ENCODE measurements at regions not wholly inside any gene's neighbourhood (a gene's known extent, or its start where the extent isn't known, plus 50 kb on each side); places are given as distances from the start of the nearest gene placed in this dataset.

DNA sequence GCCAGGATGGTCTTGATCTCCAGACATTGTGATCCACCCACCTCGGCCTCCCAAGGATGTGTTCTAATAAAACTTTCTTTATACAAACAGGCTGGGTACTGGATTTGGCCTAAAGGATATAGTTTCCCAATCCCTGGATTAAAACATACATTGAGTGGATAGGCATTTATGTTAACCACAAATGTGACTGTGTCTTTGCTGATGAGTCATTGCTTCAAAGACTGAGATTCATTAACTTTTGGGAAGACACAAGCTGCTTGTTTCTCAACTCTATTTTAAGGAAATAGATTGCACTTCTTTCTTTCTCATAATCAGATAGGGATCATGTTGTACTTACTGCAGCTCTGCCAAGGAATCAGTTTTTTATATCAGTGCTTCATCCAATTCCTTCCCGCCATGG, 131.3 kb upstream of the AGA start:
- no peak for DNase-seq (ENCODE audit: low spot score)

DNA sequence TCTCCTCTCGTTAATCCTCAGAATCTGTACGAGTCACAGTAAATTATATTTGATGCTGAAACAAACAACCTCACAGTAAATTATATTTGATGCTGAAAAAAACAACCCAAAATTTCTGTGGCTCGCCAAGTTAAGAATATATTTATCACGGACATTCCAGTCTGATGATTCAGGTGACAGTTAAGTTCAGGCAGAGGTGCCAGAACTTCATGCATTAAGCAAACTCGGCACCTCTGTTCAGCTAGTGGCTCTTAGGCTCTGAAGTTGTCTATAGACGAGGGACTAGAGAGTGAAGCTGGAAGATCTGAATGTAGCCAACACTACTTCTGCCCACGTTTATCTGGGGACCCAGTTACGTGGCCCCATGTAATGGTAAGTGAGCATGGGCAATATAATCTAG, 132.2 kb upstream of the AGA start:
- no peak for DNase-seq (ENCODE audit: low spot score)

DNA sequence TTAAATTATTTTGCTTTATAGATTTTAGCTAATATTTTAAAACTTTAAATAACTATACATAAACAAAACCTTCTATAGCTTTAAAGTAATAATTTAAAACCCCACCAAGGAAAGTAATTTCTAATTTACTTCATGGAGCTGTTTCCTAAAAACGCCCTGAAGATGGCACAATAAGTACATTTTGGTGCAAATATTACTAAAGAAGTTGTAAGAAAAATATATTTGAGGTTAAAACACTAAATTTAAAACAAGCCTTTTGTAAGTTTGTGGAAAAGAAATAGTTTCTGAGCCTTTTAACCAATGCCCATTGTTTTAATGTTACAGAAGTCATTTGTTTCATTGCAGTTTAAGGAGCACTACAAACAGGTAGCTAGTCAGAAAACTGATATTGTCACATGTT, 137.4 kb upstream of the AGA start:
- DNase-seq (ENCODE audit: low spot score) = peak; percentile 5

DNA sequence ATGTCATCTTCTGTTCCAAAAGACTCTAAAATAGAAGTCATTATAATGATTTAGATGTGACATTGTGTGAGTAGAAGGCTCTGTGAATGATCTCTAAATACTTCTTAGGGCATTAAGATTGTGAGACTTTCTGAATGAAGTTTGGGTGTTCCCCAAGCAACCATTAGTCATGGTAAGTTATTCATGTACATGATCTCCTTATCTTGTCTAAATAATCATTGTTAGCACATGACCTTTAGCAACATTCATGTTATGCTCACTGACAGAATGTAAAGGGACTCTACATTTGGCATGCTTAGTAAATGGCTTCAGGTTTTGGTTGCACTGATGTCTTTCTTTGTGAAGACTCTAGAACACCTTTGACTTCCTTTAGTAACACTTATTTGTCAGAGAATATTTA, 140.8 kb upstream of the AGA start:
- no peak for DNase-seq (ENCODE audit: low spot score)

DNA sequence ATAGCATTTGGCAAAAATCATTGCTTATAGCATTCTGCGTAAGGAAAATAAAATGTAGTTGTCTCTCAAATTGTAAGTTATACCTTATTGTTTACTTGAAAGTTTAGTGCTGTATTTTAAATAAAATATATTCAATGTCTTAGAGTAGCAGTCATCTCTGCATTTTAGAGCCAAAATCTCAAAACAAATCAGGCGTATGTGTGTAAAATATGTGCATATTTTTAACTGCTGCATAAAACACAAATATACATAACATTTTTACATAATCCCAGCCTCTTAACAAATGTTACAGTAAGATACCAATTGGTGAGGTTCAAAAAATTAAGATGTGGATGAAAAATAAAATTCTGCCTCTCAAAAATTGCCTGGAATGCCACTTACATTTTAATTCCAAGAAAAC, 145.8 kb upstream of the AGA start:
- no peak for DNase-seq (ENCODE audit: low spot score)

DNA sequence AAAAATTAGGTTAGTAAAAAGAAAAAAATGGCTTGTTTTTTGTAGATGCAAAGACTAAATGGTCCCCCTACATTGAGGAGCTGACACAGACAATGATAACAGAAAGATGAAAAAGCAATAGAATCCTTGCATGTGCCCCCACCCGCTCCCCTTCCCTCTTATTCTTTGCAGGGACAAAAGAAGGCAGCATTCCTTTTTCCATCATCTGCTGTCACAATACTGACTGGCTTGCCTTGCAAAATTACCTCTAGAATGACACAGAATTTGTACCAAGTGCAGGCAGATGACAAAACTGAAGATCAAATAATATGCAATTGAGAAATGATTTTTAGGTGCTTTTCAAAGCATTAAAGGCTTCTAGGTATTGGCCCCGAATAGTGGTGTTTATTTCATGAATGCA, 153.1 kb upstream of the AGA start:
- no peak for DNase-seq (ENCODE audit: low spot score)

DNA sequence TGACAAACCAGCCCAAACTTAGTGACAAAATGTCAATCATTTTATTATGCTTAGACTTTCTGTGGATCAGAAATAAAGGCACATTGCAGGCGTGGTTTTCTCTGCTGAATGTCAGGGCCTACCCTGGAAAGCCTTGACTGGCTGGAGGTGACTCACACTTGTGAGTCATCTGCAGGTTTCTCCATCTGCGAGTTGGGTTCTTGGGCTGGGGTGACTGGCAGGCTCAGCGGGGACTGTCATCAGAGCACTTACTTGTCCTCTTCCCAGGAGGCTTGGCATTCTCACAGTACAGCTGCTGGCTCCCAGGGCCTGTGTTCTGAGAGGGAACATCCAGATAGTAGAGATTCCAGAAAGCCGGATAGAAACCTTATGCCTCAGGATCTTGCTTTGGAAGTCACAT, 153.8 kb upstream of the AGA start:
- peak; percentile 14 for DNase-seq (ENCODE audit: low spot score)

DNA sequence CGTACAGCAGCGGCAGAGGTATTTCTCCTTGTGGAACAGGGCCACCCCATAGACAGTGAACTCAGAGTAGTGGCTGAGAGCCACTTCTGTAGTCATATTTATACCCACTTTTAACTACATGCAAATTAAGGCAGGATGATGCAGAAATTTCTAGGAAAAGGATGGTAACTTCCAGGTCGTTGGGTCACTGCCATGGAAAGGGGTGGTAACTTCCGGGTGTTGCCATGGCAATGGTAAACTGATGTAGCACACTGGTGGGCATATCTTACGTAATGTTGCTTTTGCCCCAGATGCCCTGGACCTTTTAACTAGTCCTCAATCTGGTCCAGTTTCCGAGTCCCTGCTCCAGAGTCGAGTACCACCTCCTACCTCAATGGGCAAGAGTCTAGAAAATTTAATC, 154.8 kb upstream of the AGA start:
- DNase-seq (ENCODE audit: low spot score) = no peak

DNA sequence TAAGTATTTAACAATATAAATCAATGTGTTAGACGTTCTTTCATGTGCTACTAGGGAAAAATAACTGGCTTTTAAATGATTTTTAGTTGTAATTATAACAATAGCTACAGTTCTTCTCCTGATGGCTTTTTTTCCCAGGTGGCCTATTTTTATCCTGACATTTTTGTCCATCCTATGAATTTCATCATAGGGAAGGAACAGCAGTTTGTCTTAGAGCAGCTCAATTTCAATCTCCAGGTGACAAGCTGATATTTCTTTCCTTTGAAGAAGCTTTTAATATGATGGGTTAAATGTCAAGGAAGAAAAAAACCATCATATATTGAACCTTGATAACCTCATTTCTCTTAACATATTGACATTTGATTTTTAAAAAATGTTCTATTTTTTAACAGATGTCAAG, 163.0 kb upstream of the AGA start:
- no peak for DNase-seq (ENCODE audit: low spot score)

DNA sequence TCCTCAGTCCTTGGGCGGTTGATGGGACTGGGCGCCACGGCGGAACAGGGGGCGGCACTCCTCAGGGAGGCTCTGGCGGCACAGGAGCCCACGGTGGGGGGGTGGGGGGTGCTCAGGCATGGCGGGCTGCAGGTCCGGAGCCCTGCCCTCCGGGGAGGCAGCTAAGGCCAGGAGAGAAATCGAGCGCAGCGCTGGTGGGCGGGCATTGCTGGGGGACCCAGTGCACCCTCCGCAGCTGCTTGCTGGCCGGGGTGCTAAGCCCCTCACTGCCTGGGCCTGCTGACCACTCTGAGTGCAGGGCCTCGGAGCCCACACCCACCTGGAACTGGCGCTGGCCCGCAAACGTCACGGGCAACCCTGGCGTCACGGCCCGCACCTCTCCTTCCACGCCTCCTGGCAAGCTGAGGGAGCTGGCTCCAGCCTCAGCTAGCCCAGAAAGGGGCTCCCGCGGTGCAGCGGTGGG, 164.9 kb upstream of the AGA start:
- no peak for DNase-seq (ENCODE audit: low spot score)

DNA sequence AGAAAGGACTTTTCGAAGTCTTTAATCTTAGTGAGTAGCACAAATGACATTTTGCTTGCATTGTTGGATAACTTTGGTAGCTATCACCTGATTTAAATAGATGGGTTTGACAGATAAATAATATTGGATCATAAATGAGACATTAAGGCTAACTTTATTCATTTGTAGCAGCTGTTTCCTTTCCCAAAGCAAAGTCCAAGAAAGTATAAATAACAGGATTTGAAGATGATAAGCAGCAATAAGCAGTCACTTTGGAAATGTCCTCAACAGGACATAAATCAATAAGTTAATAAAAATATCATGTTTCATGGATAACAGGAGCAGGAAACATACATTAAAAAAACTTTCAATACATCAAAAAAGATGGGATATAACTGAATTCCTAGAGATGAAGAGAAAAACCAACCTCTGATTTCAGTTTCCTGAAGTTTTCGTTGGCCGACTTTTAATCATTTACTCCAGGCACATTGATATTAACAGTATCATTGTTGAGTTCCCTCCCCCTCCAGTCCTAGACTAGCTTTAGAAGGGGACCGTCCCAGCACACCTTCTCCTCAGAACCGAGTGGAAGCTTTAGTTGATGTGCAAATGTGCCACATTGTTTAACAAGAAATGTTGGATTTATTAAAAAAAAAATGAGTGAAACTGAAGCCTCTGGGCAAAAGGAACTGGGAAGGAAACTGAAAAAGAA, 169.9 kb upstream of the AGA start:
- DNase-seq (ENCODE audit: low spot score) = no peak

DNA sequence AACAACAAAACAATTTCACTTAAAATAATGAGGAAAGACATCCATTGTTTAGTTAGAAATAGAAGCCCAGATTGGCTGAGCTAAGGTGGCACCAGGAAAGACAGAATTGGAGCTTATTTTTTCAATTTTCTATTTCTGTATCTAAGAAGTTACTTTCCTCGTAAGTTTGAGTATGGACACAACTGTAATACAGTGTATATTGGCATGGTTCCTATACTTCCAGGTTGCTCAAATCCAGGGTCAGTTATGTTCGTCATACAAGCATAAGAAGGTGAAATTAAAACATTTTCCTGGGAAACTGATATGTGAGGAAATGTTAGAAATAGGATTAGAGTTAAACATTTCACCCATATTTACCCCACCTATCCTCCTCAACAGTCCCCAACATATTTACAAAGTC, 170.4 kb upstream of the AGA start:
- DNase-seq (ENCODE audit: low spot score) = no peak

DNA sequence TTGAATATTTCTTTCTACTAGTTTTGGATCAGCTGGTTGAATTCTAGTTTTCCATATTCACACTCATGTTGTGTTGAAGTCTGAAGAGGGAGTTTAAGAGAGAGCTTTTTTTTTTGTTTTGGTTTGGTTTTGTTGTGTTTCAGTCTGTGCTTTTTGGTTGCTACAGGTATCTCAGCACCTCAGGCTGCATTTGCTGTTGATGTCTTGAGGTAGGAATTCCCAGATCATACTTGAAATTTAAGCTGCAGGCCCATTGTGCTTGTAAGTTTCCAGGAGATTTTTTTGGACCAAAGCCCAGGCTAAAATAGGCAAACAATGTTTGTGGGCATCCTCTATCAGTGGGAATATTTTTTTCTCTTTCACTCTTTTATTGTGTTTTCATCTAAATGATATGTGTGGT, 190.2 kb upstream of the AGA start:
- DNase-seq (ENCODE audit: low spot score) = no peak

DNA sequence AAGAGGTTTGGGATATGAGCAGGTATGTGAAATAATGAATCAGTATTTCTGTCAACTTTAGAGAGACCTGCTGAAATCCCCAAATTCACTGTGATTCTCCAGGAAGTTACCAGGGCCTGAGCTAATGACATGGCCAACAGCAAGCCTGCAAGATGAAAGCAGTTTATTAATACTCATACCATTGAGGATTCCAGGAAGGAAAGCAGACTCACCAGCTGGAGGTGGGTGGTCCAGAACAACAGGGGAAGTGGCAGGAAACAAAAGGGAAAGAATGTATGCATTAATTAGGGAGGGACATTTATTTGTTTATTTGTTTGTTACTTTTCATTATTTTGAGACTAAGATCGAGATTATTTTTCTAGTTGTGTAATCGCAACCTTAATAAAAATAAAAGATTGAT, 196.6 kb upstream of the AGA start:
- DNase-seq (ENCODE audit: low spot score) = no peak

DNA sequence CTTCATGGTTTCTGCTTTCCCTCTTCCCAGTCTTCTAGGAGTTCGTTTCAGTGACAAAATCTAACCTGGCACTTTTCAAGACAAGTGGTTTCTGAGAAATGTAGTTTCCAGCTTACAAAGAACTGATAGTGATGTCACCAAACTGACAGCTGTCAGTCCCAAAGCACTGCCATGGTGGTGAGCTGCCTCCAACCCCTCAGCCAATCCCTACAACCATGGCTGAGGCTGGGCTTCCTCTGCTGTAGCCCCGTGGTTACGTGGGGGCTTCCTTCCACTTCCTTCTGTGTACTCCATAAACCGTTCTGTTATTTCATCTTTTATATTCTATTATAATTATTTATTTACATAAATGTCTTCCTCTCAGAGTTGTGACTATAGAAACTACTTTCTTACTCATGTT, 198.6 kb upstream of the AGA start:
- DNase-seq (ENCODE audit: low spot score) = no peak

DNA sequence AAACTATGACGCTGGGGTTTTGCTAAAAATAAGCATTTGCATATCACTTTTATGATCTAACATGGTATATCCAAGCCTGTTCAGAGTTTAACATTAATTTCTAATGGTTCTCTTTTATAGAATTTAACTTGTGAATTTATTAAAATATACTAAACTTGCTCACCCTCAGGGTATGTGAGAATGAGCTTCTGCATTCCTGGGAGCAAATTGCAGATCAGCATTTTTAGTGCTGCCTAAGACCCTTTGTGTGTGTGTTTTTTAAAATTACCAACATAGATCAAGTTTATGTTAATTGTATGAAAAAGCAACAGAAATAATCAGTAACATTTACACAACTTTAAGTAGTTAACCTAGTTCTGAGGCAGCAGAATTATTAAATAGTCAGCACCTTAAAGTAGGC, 218.0 kb upstream of the AGA start:
- no peak for DNase-seq (ENCODE audit: low spot score)

DNA sequence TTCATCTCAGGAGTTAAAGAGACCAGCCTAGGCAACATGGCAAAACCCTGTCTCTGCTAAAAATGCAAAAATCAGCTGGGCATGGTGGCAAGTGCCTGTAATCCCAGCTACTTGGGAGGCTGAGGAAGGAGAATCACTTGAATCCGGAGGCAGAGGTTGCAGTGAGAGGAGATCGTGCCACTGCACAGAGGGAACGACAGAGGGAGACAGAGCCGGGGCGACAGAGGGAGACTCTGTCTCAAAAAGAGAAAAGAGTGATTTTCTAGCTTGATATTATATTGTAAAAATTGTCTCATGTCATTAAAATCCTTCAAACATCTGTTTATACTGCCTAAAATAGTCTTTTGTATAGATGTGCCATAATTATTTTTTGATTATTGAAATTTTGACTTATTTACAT, 225.4 kb upstream of the AGA start:
- DNase-seq (ENCODE audit: low spot score) = no peak

DNA sequence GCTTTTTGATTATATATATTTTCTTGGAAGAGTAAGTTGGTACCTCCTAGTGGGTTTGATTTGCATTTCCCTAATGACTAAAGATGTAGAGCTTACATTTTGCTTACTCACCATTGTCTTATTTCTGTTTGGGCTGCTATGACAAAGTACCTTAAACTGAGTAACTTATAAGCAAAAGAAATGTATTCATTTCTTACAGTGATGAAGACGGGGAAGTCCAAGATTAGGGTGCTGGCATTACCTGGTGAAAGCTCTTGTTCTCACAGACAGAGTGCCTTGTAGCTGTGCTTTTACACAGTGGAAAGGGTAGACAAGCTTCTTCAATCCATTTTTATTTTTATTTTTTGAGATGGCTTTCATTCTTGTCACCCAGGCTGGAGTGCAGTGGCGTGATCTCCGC, 229.2 kb upstream of the AGA start:
- DNase-seq (ENCODE audit: low spot score) = no peak

DNA sequence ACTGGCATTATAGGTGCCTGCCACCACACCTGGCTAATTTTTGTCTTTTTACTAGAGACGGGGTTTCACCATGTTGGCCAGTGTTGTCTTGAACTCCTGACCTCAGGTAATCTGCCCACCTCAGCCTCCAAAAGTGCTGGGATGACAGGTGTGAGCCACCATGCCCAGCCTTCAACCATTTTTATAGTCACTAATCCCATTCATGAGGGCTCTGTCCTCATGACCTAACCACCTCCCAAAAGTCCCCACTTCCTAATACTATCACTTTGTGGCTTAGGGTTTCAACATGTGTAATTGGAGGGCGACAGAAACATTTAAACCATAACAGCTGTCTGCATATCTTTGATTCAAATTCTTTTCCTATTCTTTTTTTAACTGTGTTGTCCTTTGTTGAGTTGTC, 229.6 kb upstream of the AGA start:
- no peak for DNase-seq (ENCODE audit: low spot score)

DNA sequence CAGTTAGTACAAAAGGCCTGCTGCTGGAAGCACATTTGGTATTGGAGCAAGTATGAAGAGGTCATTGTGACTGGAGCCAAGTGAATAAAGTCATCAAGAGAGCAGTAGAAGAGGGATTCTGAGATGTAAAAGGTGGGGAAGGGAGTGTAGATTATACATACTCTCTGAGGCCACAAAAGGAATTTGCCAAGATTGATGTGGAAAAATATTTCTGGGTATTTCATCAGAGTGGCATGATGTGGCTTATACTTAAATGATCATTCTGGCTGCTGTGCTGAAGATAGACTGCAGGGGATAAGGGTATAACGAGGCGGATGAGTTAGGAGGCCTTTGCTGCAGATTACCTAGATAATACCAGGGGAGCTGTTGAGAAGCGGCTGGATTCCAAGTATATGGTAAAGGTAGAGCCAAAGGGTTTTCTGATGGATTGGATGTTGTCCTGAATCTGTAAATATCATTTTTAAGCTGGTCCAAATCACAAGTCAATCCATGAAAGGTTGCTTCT, 231.8 kb upstream of the AGA start:
- no peak for DNase-seq (ENCODE audit: low spot score)

DNA sequence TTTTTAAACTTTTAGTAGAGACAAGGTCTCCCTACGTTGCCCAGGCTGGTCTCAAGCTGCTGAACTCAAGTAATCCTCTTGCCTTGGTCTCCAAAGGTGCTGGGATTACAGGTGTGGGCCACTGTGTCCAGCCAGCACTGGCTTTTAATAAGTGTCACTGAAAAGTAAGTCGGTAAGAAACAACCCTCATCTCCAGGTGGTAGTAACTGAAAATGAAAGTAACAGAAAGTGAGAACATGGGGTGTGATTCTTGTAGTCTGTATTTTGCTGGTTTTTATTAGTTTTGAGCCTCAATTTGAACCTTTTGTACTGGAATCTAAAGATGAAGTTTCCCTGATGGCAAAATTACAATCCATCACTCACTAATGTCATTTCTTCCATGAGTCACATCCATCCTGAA, 238.1 kb upstream of the AGA start:
- no peak for DNase-seq (ENCODE audit: low spot score)

DNA sequence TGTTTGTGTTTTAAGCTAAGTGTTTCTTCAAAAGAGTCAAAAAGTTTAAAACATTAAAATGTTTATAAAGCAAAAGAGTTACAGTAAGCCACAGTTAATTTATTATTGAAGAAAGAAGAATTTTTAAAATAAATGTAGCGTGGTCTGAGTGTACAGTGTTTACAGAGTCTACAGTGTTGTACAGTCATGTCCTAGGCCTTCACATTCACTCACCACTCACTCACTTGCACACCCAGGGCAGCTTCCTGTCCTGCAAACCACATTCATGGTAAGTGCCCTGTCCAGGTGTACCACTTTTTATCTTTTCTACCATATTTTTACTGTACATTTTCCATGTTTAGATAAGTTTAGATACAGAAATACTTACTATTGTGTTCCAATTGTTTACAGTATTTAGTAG, 239.7 kb upstream of the AGA start:
- no peak for DNase-seq (ENCODE audit: low spot score)

DNA sequence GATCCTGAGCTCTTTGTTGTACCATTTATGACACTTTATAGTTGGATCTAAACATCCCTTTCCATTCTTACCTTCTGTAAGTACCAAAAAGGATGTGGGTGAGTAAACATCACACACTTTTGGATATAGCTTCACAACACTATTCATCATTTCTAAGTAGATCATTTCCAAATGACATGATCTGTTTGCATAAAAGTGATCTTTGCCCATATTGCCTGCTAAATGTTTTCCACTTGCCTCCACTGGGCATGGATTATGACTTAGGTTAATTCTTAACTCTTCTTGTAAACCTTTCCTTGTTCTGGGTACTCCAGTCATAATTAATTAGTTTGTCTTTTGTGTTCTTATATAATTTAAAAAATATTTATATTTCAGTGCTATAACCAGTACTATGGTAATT, 244.9 kb upstream of the AGA start:
- no peak for DNase-seq (ENCODE audit: low spot score)

DNA sequence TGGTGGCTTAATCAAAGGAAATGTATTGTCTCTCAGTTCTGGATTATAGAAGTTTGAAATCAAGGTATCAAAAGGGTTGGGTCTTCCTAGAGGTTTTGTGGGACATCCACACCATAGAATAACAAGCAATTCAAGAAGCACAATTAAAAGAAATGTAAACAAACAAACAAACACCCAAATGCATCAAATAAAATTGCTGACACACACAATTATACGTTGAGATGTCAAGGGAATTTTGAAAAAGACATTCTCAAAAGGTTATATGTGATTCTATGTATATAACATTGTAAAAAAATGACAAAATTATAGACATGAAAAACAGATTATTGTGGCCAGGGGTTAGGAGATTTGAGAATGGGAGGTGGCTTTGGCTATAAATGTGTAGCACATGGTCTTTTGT, 250.7 kb upstream of the AGA start:
- no peak for DNase-seq (ENCODE audit: low spot score)

Measured in globus pallidus (tissue), 1 donor.